MM.1S (cell line): ENCODE measurements at regions not wholly inside any gene's neighbourhood (a gene's known extent, or its start where the extent isn't known, plus 50 kb on each side); places are given as distances from the start of the nearest gene placed in this dataset.

Experiments used
- DNase-seq: peaks from one replicate; pipeline ENCODE4 v3.0.0-alpha.2; 2015
- H2AFZ ChIP-seq: fragments of 300-600 bp; sonication (generic); 2 replicates; pipeline ENCODE4 v1.6.0; 2016; ENCODE audit warnings: antibody characterized with exemption, low read length
- H3F3A ChIP-seq: fragments of 300-600 bp; sonication (generic); 2 replicates; pipeline ENCODE4 v1.6.1; 2016; ENCODE audit warnings: mild to moderate bottlenecking, antibody characterized with exemption, low read length, moderate library complexity, mixed read lengths; ENCODE audit not compliant: insufficient read depth
- H3K27ac ChIP-seq: fragments of 300-600 bp; sonication (generic); 2 replicates; pipeline ENCODE4 v1.5.1; 2016; ENCODE audit warnings: mild to moderate bottlenecking, low read length
- H3K27me3 ChIP-seq: fragments of 300-600 bp; sonication (generic); replicated peaks from 2 replicates; pipeline ENCODE4 v1.6.0; 2016; ENCODE audit warnings: low read length; ENCODE audit not compliant: insufficient read depth
- H3K36me3 ChIP-seq: fragments of 300-600 bp; sonication (generic); replicated peaks from 2 replicates; pipeline ENCODE4 v1.6.1; 2016; ENCODE audit warnings: mild to moderate bottlenecking, low read length, mixed read lengths; ENCODE audit not compliant: insufficient read depth
- H3K4me1 ChIP-seq: fragments of 300-600 bp; sonication (generic); 2 replicates; pipeline ENCODE4 v1.6.1; 2016; ENCODE audit warnings: low read length, mixed read lengths
- H3K4me2 ChIP-seq: fragments of 300-600 bp; sonication (generic); 2 replicates; pipeline ENCODE4 v1.6.0; 2016; ENCODE audit warnings: low read depth, low read length
- H3K4me3 ChIP-seq: fragments of 300-600 bp; sonication (generic); 2 replicates; pipeline ENCODE4 v1.5.1; 2016; ENCODE audit warnings: low read length, mixed read lengths
- H3K79me2 ChIP-seq: fragments of 300-600 bp; sonication (generic); 2 replicates; pipeline ENCODE4 v1.6.1; 2016; ENCODE audit warnings: mixed run types, low read length, mixed read lengths
- H3K9ac ChIP-seq: fragments of 300-600 bp; sonication (generic); 2 replicates; pipeline ENCODE4 v1.6.1; 2016; ENCODE audit warnings: low read length, mixed read lengths
- H3K9me2 ChIP-seq: fragments of 300-600 bp; sonication (generic); replicated peaks from 2 replicates; pipeline ENCODE4 v1.6.1; 2016; ENCODE audit warnings: mild to moderate bottlenecking, low read length, mixed read lengths; ENCODE audit not compliant: insufficient read depth
- H3K9me3 ChIP-seq: fragments of 300-600 bp; sonication (generic); replicated peaks from 2 replicates; pipeline ENCODE4 v1.6.1; 2016; ENCODE audit warnings: mild to moderate bottlenecking, low read length, mixed read lengths; ENCODE audit not compliant: insufficient read depth
- H4K20me1 ChIP-seq: fragments of 300-600 bp; sonication (generic); 2 replicates; pipeline ENCODE4 v1.6.1; 2016; ENCODE audit warnings: mild to moderate bottlenecking, low read length, moderate library complexity, mixed read lengths; ENCODE audit not compliant: insufficient read depth
- EZH2 ChIP-seq: fragments of 300-600 bp; sonication (generic); optimal IDR thresholded peaks from 2 replicates; pipeline ENCODE3; 2017; ENCODE audit warnings: low read depth, mild to moderate bottlenecking, antibody characterized with exemption, low read length, mixed read lengths
- EZH2phosphoT487 ChIP-seq: fragments of 300-600 bp; sonication (generic); IDR thresholded peaks from 2 replicates; pipeline ENCODE4 v1.6.1; 2018; ENCODE audit warnings: antibody characterized with exemption, low read length
- TF ChIP-seq, protein P1 (sequence below): fragments of 300-600 bp; sonication (generic); IDR thresholded peaks from 2 replicates; pipeline ENCODE4 v1.5.1; 2016; ENCODE audit warnings: antibody characterized with exemption, low read length, mixed read lengths

DNA sequence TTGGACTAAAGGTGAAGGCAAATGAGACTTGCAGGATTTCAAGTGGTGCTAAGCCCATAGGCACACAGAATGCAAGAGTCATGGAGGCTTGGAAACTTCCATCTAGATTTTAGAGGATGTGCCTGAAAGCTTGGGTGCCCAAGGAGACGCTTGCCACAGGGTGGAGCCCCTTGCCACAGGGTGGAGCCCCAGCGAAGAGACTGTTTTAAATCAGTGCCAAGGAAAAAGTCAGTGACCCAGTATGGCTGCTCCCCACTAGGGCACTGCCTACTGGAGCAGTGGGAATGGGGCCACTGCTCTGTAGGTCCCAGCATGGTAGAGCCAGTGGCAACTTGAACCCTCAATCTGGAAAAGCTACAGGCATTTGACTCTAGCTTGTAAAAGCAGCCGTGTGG lies 794.2 kb upstream of the LCORL start:
- no peak overlapping the region for H3K4me2 ChIP-seq
- TF ChIP-seq, protein P1, sequence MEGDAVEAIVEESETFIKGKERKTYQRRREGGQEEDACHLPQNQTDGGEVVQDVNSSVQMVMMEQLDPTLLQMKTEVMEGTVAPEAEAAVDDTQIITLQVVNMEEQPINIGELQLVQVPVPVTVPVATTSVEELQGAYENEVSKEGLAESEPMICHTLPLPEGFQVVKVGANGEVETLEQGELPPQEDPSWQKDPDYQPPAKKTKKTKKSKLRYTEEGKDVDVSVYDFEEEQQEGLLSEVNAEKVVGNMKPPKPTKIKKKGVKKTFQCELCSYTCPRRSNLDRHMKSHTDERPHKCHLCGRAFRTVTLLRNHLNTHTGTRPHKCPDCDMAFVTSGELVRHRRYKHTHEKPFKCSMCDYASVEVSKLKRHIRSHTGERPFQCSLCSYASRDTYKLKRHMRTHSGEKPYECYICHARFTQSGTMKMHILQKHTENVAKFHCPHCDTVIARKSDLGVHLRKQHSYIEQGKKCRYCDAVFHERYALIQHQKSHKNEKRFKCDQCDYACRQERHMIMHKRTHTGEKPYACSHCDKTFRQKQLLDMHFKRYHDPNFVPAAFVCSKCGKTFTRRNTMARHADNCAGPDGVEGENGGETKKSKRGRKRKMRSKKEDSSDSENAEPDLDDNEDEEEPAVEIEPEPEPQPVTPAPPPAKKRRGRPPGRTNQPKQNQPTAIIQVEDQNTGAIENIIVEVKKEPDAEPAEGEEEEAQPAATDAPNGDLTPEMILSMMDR: 0 out of 2 replicates have a peak, but pooled peaks have one; percentile 5
- no peak for TF ChIP-seq EZH2phosphoT487
- no peaks in the 10 kb centered on the region for H3K79me2 ChIP-seq
- H4K20me1 ChIP-seq: no peaks in the 10 kb centered on the region
- no peaks in the 10 kb centered on the region for H3K36me3 ChIP-seq
- no peak for DNase-seq
- no peaks in the 10 kb centered on the region for H3K9me2 ChIP-seq
- no peak overlapping the region for H3K9ac ChIP-seq
- H2AFZ ChIP-seq: no peak overlapping the region
- no peak overlapping the region for H3K27ac ChIP-seq
- no peaks in the 10 kb centered on the region for H3K9me3 ChIP-seq
- no peaks in the 10 kb centered on the region for H3K27me3 ChIP-seq
- H3K4me1 ChIP-seq: no peaks in the 10 kb centered on the region; the same call in 1 of the 2 replicates
- H3F3A ChIP-seq: no peaks in the 10 kb centered on the region
- H3K4me3 ChIP-seq: no peak overlapping the region

DNA sequence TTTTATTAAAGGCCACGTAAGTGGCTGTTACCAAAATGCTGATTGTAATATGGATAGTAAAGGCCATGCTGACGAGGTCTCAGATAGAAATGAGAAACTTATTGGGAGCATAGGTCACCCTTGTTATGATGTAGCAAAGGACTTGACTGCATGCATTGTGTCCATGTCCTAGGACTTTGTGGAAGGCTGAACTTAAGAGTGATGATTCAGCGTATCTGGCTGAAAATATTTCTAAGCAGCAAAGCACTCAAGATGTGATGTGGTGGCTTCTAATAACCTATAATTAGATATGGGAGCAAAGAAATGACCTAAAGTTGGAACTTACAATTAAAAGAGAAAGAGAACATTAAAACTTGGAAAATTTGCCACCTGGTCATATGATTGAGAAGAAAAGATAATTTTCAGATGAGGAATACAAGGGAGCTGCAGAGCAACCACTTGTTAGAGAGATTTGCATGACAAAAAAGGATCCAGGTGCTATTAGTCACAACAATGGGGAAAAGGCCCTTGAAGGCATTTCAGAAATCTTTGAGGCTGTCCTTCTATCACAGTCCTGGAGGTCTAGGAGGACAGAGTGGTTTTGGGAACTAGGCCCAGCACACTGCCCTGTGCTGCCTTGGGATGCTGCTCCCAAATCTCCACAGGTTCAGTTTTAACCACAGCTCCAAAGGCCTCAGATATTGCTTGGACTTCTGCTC lies 793.7 kb upstream of the LCORL start:
- Histone ChIP-seq H2AFZ (no peak overlapping the region), H3K9me3 (no peaks in the 10 kb centered on the region), H3K4me3 (no peak overlapping the region), H3K4me2 (no peak overlapping the region), H3K27me3 (no peaks in the 10 kb centered on the region), H3K9me2 (no peaks in the 10 kb centered on the region), H3F3A (no peaks in the 10 kb centered on the region), H3K36me3 (no peaks in the 10 kb centered on the region), H3K9ac (no peak overlapping the region), H4K20me1 (no peaks in the 10 kb centered on the region), H3K27ac (no peak overlapping the region), H3K79me2 (no peaks in the 10 kb centered on the region), H3K4me1 (no peaks in the 10 kb centered on the region; the same call in 1 of the 2 replicates)
- no peak for DNase-seq
- TF ChIP-seq EZH2phosphoT487 (no peak), EZH2 (no peak)
- TF ChIP-seq, protein P1: no peak

DNA sequence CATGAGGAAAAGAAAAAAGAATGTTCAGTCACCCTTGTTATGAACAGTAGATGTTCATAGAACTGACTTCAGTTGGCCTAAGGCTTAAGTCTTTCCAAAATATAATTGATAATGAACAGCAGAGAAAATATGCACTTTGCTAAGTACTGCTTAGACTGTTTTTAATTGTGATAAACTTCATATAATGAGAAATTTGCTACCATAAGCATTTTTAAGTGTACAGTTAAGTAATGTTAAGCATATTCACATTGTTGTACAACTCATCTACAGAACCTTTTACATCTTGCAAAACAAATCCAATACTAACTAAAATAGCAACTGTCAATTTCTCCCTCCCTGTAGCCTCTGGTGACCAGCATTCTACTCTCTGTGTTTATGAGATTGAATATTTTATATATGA lies 792.2 kb upstream of the LCORL start:
- H3K27me3 ChIP-seq: no peaks in the 10 kb centered on the region
- no peaks in the 10 kb centered on the region for H3F3A ChIP-seq
- H2AFZ ChIP-seq: no peak overlapping the region
- no peak overlapping the region for H3K4me2 ChIP-seq
- TF ChIP-seq, protein P1: no peak
- TF ChIP-seq EZH2 (no peak), EZH2phosphoT487 (no peak)
- no peaks in the 10 kb centered on the region for H3K9me3 ChIP-seq
- no peak overlapping the region for H3K4me3 ChIP-seq
- no peaks in the 10 kb centered on the region for H3K9me2 ChIP-seq
- no peaks in the 10 kb centered on the region; the same call in 1 of the 2 replicates for H3K4me1 ChIP-seq
- H3K27ac ChIP-seq: no peak overlapping the region
- no peak for DNase-seq
- no peaks in the 10 kb centered on the region for H3K36me3 ChIP-seq
- H4K20me1 ChIP-seq: no peaks in the 10 kb centered on the region
- H3K9ac ChIP-seq: no peak overlapping the region
- no peaks in the 10 kb centered on the region for H3K79me2 ChIP-seq
